Ectodermal cell (in vitro differentiated cells): ENCODE measurements at regions not wholly inside any gene's neighbourhood (a gene's known extent, or its start where the extent isn't known, plus 50 kb on each side); places are given as distances from the start of the nearest gene placed in this dataset.

ENCODE experiments used
- H3K27ac ChIP-seq: 2 replicates; pipeline ENCODE4 v1.7.0; 2013; ENCODE audit warnings: mild to moderate bottlenecking, low read depth, low read length; ENCODE audit not compliant: insufficient read depth, poor library complexity, severe bottlenecking
- H3K27me3 ChIP-seq: 2 replicates; pipeline ENCODE4 v1.7.0; 2013; ENCODE audit warnings: mild to moderate bottlenecking, low read length; ENCODE audit not compliant: insufficient read depth, control insufficient read depth, poor library complexity, severe bottlenecking
- H3K36me3 ChIP-seq: one replicate; pipeline ENCODE4 v1.7.0; 2013; ENCODE audit warnings: low read length; ENCODE audit not compliant: control insufficient read depth, insufficient read depth
- H3K4me1 ChIP-seq: one replicate; pipeline ENCODE4 v1.7.0; 2013; ENCODE audit warnings: low read length; ENCODE audit not compliant: control insufficient read depth, insufficient read depth
- H3K4me3 ChIP-seq: 2 replicates; pipeline ENCODE4 v1.7.0; 2013; ENCODE audit warnings: low read depth, low read length, control low read depth; ENCODE audit not compliant: insufficient read depth
- H3K9me3 ChIP-seq: 2 replicates; pipeline ENCODE4 v1.7.0; 2013; ENCODE audit warnings: mild to moderate bottlenecking, low read length, moderate library complexity; ENCODE audit not compliant: control insufficient read depth
- WGBS, 2 experiments: methylation state at CpG; one replicate each; pipeline ENCODE4 v1.1.7; 2013; ENCODE audit warnings: missing lambda C conversion rate in 2 of 2; 5-methylcytosine and 5-hydroxymethylcytosine counted together

DNA sequence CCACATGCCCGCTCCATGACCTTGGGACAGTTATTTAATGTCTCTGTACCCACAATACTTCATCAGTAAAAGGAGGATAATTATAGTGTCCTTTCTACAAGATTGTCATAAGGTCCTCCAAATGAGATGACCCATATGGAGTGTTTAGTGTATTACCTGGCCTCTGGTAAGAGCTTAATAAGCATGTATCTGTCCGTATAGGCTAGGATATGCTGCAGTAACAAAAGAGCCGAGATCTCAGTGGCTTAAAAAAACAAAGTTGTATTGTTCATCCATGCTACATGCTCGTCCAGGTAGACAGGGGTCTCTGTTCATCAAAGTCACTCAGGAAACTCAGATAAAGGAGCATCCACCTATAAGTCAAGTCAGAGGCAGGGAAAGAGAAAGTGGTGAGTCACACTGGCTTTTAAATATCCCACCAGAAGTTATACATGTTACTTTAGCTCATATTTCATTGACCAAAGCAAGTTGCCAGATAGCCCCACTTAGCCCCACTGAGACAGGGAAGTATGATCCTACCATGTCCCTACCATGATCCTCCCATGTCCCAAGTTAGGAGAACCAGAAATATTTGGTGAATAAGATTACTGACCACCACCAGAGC lies 53.0 kb upstream of the KAZN start:
- Histone ChIP-seq H3K36me3 (no peaks in the 10 kb centered on the region), H3K4me1 (no peaks in the 10 kb centered on the region), H3K9me3 (no peaks in the 10 kb centered on the region), H3K27ac (no peak overlapping the region), H3K27me3 (no peaks in the 10 kb centered on the region), H3K4me3 (no peak overlapping the region)
- WGBS, 2 experiments = 93% methylated on average over 3 to 4 of the region's 4 CpGs

GRCh38 chr1:14546416-14546815 lies 52.1 kb upstream of the KAZN start:
- no peaks in the 10 kb centered on the region for H3K4me1 ChIP-seq
- no peak overlapping the region for H3K4me3 ChIP-seq
- H3K36me3 ChIP-seq = no peaks in the 10 kb centered on the region
- H3K27ac ChIP-seq = no peak overlapping the region
- no peaks in the 10 kb centered on the region for H3K9me3 ChIP-seq
- WGBS, 2 experiments = 93 to 97% methylated on average over 3 of the region's 3 CpGs
- no peaks in the 10 kb centered on the region for H3K27me3 ChIP-seq
